ENCODE measurements at regions not wholly inside any gene's neighbourhood (a gene's known extent, or its start where the extent isn't known, plus 50 kb on each side); places are given as distances from the start of the nearest gene placed in this dataset.

DNA sequence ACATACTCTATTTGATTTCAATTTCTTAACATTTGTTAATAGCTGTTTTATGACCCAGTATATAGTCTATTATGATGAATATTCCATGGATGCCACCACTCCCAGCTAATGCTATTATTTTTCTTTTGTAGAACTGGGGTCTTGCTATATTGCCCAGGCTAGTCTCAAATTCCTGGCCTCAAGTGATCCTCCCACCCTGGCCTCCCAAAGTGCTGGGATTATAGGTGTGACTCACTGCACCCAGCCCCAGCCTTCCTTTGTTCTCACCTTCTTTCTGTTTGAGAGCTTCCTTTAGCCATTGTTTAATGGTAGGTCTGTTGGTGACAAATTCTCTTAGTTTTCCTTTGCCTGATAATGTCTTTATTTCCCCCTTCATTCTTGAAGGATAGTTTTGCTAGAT lies 52.9 kb upstream of the AMOTL1 start:
- in situ Hi-C loops (cut with HindIII; ENCODE audit: low sequenced_read_pairs) = no loop called here
- no peak for DNase-seq (ENCODE audit: low spot score)

DNA sequence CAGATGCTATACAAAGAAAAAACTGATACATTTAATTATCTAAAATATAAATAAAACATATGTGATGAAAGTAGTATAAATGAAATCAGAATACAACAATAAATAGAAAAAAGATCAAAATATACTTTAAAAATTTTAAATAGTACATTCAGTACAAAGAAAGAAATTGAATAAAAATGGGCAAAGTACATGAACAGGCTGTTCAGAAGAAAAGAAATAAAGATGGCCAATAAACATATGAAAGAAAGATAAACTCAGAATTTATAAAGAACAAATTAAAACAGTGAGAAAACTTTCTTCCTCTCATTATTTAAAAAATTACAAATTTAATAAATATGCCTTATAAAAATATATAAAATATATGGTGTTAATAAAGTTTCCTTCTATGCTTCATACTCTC lies 50.5 kb upstream of the AMOTL1 start:
- no peak for DNase-seq (ENCODE audit: low spot score)
- in situ Hi-C loops (cut with HindIII; ENCODE audit: low sequenced_read_pairs) = no loop called here
